CD4-positive, alpha-beta T cell treated with Interleukin-6 at 100 ng/mL for 8 hours (primary cell): ENCODE measurements at regions not wholly inside any gene's neighbourhood (a gene's known extent, or its start where the extent isn't known, plus 50 kb on each side); places are given as distances from the start of the nearest gene placed in this dataset.

ENCODE experiments used
- DNase-seq: peaks from one replicate; pipeline ENCODE4 v3.0.0-alpha.2; 2020; ENCODE audit warnings: mixed read lengths, low spot score

GRCh38 chr2:64854773-64855237, 134.4 kb upstream of the SLC1A4 start:
- no peak for DNase-seq

GRCh38 chr2:64857581-64858471, 131.4 kb upstream of the SLC1A4 start:
- no peak for DNase-seq

GRCh38 chr2:64858541-64859311, 130.5 kb upstream of the SLC1A4 start:
- DNase-seq = no peak

- DNase-seq = no peak
Observed at GRCh38 chr2:64859312-64860212, 129.6 kb upstream of the SLC1A4 start.

GRCh38 chr2:64860276-64860885, 128.8 kb upstream of the SLC1A4 start:
- no peak for DNase-seq

- DNase-seq = no peak
Observed at GRCh38 chr2:64860936-64861335, 128.3 kb upstream of the SLC1A4 start.

GRCh38 chr2:64861452-64862397, 127.5 kb upstream of the SLC1A4 start:
- no peak for DNase-seq

- DNase-seq = no peak
Observed at GRCh38 chr2:64862623-64863022, 126.6 kb upstream of the SLC1A4 start.

- DNase-seq = no peak
Observed at GRCh38 chr2:64863097-64863820, 125.9 kb upstream of the SLC1A4 start.

- peak; percentile 53 for DNase-seq
Observed at GRCh38 chr2:64865073-64865830, 123.9 kb upstream of the SLC1A4 start.

- DNase-seq = no peak
Observed at GRCh38 chr2:64865831-64866345, 123.3 kb upstream of the SLC1A4 start.

GRCh38 chr2:64866797-64867196, 122.4 kb upstream of the SLC1A4 start:
- no peak for DNase-seq

GRCh38 chr2:64867253-64867996, 121.8 kb upstream of the SLC1A4 start:
- DNase-seq = no peak

- no peak for DNase-seq
Observed at GRCh38 chr2:64869126-64869525, 120.1 kb upstream of the SLC1A4 start.

GRCh38 chr2:64873472-64873924, 115.7 kb upstream of the SLC1A4 start:
- DNase-seq = peak; percentile 69

- no peak for DNase-seq
Observed at GRCh38 chr2:64874593-64874992, 114.6 kb upstream of the SLC1A4 start.

GRCh38 chr2:64875368-64875767, 113.8 kb upstream of the SLC1A4 start:
- no peak for DNase-seq

GRCh38 chr2:64876137-64876647, 113.0 kb upstream of the SLC1A4 start:
- no peak for DNase-seq
